ENCODE measurements at regions not wholly inside any gene's neighbourhood (a gene's known extent, or its start where the extent isn't known, plus 50 kb on each side); places are given as distances from the start of the nearest gene placed in this dataset.
A peak's percentile ranks its signal among the peaks of the same experiment; 100 is the strongest.

GRCh38 chr6:4563877-4564276 is 212.3 kb upstream of the CDYL start:
- intact Hi-C loops (cut with micrococcal nuclease) (no loop called here), in situ Hi-C loops (cut with MboI) (no loop called here)
- Histone ChIP-seq H4K20me1 (replicated peaks; ENCODE audit: control insufficient read depth, insufficient read depth, low read length) (no peaks in the 10 kb centered on the region; the same call in 1 of the 2 replicates), H3K27me3 (ENCODE audit: control insufficient read depth in 2 of 2, insufficient read depth in 2 of 2, low read length in 2 of 2) (peaks cover 45 to 83% of the 10 kb centered on the region in 2 experiments), H2AFZ (ENCODE audit: low read depth, low read length) (no peak overlapping the region), H3K9ac (ENCODE audit: insufficient read depth in 1 of 2, low read depth in 2 of 2, low read length in 2 of 2) (no peak overlapping the region), H3K9me3 (replicated peaks; ENCODE audit: control insufficient read depth, insufficient read depth, low read depth, low read length) (no peaks in the 10 kb centered on the region), H3K27ac (ENCODE audit: extremely low read depth, low read depth, low read length) (no peak overlapping the region), H3K4me1 (replicated peaks in 1 of 2; ENCODE audit: control insufficient read depth in 2 of 2, insufficient read depth in 2 of 2, low read length in 2 of 2) (no peaks in the 10 kb centered on the region; a peak in 1 of 5 replicates), H3K79me2 (ENCODE audit: control insufficient read depth, insufficient read depth, low read length) (no peaks in the 10 kb centered on the region), H3K4me2 (ENCODE audit: insufficient read depth, low read length) (no peak overlapping the region), H3K4me3 (no peak overlapping the region), H3K36me3 (ENCODE audit: control insufficient read depth, insufficient read depth, low read length) (no peaks in the 10 kb centered on the region), H3K9me1 (ENCODE audit: control insufficient read depth, insufficient read depth, low read length) (no peaks in the 10 kb centered on the region)
- POLR2A ChIA-PET, result interaction anchor here (1.7 kb wide), 1 partner anchor 10 kb away, joined by 3 read pairs; no protein-coding TSS in a partner anchor
- BruUV-seq (replicated peaks), result no TSS peak
- DNase-seq (ENCODE audit: extremely low read depth in 1 of 4, low spot score in 3 of 4) (no peak), FAIRE-seq (no peak), ATAC-seq (no peak)
- 0% methylated on average over 4 of the region's 4 CpGs for WGBS (ENCODE audit: insufficient coverage, low coverage, missing lambda C conversion rate)
- CTCF ChIA-PET (ENCODE audit: low intra/inter-chr PET ratio), result no interaction called here
- peak; percentile 97 for TF ChIP-seq ATF7 (IDR thresholded peaks at IDR 0.05)
- no peak for TF ChIP-seq KHSRP (IDR thresholded peaks at IDR 0.05)
- TF ChIP-seq ELF4 (CRISPR knock-in tag; IDR thresholded peaks at IDR 0.05), result no peak
- TF ChIP-seq MLLT1 (IDR thresholded peaks at IDR 0.05), result no peak
- TF ChIP-seq ATF1 (CRISPR knock-in tag; IDR thresholded peaks at IDR 0.05), result no peak
- TF ChIP-seq ATF1 (tag; IDR thresholded peaks at IDR 0.05), result peak; percentile 48; the same call in 1 of the 2 replicates
- TF ChIP-seq NR4A1 (CRISPR knock-in tag; IDR thresholded peaks at IDR 0.05), result no peak
- no peak for TF ChIP-seq NR4A1 (tag; IDR thresholded peaks at IDR 0.05)
- peak; percentile 45; the same call in 1 of the 2 replicates for TF ChIP-seq JUN (IDR thresholded peaks at IDR 0.05; ENCODE audit: borderline replicate concordance, low read depth, low read length)
- TF ChIP-seq JUN (CRISPR knock-in tag; IDR thresholded peaks at IDR 0.05; ENCODE audit: borderline replicate concordance), result no peak
- no peak for TF ChIP-seq ZBTB17 (CRISPR knock-in tag; IDR thresholded peaks at IDR 0.05)
- no peak for TF ChIP-seq IRF9 (tag; IDR thresholded peaks at IDR 0.05)
- TF ChIP-seq ATF3 (IDR thresholded peaks at IDR 0.05), result peak; percentile 96
- no peak for TF ChIP-seq ATF3 (CRISPR knock-in tag; conservative IDR thresholded peaks at IDR 0.05)
- no peak for TF ChIP-seq HIVEP1 (CRISPR knock-in tag; IDR thresholded peaks at IDR 0.05)
- no peak for TF ChIP-seq NKRF (IDR thresholded peaks at IDR 0.05; ENCODE audit: borderline replicate concordance)
- no peak for TF ChIP-seq TCF3 (CRISPR knock-in tag; IDR thresholded peaks at IDR 0.05)

Measured in K562 (cell line).